Astrocyte (in vitro differentiated cells and primary cell): ENCODE measurements at regions not wholly inside any gene's neighbourhood (a gene's known extent, or its start where the extent isn't known, plus 50 kb on each side); places are given as distances from the start of the nearest gene placed in this dataset.

Experiments
- EZH2 ChIP-seq: IDR thresholded peaks from 2 replicates; pipeline ENCODE4 v1.6.1; 2012; ENCODE audit warnings: mild to moderate bottlenecking, low read length, inconsistent platforms; ENCODE audit not compliant: insufficient read depth
- TF ChIP-seq, protein P1 (sequence below): IDR thresholded peaks from 2 replicates; pipeline ENCODE4 v1.5.1; 2011; ENCODE audit warnings: low read depth, mild to moderate bottlenecking, inconsistent platforms, low read length, moderate library complexity; ENCODE audit not compliant: insufficient read depth

DNA sequence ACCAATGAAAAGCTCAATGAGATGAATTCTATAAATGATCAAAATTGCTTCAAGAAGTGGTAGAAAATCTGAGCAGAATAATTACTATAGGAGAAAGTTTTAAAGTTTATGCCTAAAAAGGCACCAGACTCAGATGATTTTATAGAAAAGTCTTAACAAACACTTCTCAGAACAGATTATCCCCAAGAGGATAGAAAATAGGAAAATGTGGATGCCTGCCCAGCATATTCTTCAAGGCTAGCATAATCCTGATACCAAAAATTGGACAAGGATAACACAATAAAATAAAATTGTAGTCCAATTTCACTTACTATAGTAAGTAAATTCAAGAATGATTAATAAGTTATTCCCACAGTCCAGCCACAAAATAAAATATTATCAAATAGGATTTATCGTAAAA is 397.0 kb downstream of the NR2F1-AS1 start:
- TF ChIP-seq, protein P1, sequence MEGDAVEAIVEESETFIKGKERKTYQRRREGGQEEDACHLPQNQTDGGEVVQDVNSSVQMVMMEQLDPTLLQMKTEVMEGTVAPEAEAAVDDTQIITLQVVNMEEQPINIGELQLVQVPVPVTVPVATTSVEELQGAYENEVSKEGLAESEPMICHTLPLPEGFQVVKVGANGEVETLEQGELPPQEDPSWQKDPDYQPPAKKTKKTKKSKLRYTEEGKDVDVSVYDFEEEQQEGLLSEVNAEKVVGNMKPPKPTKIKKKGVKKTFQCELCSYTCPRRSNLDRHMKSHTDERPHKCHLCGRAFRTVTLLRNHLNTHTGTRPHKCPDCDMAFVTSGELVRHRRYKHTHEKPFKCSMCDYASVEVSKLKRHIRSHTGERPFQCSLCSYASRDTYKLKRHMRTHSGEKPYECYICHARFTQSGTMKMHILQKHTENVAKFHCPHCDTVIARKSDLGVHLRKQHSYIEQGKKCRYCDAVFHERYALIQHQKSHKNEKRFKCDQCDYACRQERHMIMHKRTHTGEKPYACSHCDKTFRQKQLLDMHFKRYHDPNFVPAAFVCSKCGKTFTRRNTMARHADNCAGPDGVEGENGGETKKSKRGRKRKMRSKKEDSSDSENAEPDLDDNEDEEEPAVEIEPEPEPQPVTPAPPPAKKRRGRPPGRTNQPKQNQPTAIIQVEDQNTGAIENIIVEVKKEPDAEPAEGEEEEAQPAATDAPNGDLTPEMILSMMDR, result no peak
- TF ChIP-seq EZH2, result no peak
